ENCODE measurements at regions not wholly inside any gene's neighbourhood (a gene's known extent, or its start where the extent isn't known, plus 50 kb on each side); places are given as distances from the start of the nearest gene placed in this dataset.

- Histone ChIP-seq H3K4me1 (no peaks in the 10 kb centered on the region), H3K36me3 (no peaks in the 10 kb centered on the region), H3K4me3 (no peak overlapping the region), H3K27me3 (no peaks in the 10 kb centered on the region), H3K27ac (replicated peaks in 1 of 4) (no peak overlapping the region), H3K9me3 (no peaks in the 10 kb centered on the region)
- intact Hi-C loops (cut with DNase I), result no loop called here
- TF ChIP-seq POLR2AphosphoS5 (IDR thresholded peaks at IDR 0.05) (no peak), EP300 (IDR thresholded peaks at IDR 0.05) (no peak), CTCF (IDR thresholded peaks at IDR 0.05) (no peak), POLR2A (IDR thresholded peaks at IDR 0.05; ENCODE audit: low read depth) (no peak)
- no peak for DNase-seq (ENCODE audit: extremely low spot score)
Observed at GRCh38 chr2:13218205-13218604, 501.5 kb downstream of the TRIB2 start.

- Histone ChIP-seq H3K4me1 (no peaks in the 10 kb centered on the region), H3K36me3 (no peaks in the 10 kb centered on the region), H3K27ac (replicated peaks in 1 of 4) (no peak overlapping the region), H3K27me3 (no peaks in the 10 kb centered on the region), H3K9me3 (no peaks in the 10 kb centered on the region), H3K4me3 (no peak overlapping the region)
- WGBS, result 75% methylated on average over 5 of the region's 5 CpGs
- no peak for DNase-seq (ENCODE audit: extremely low spot score)
- intact Hi-C loops (cut with DNase I), result no loop called here
- TF ChIP-seq CTCF (IDR thresholded peaks at IDR 0.05) (no peak), POLR2AphosphoS5 (IDR thresholded peaks at IDR 0.05) (no peak), EP300 (IDR thresholded peaks at IDR 0.05) (no peak), POLR2A (IDR thresholded peaks at IDR 0.05; ENCODE audit: low read depth) (no peak)
Observed at GRCh38 chr2:13227578-13227977, 510.8 kb downstream of the TRIB2 start.

- 76% methylated on average over 1 of the region's 1 CpG for WGBS
- TF ChIP-seq EP300 (IDR thresholded peaks at IDR 0.05) (no peak), POLR2AphosphoS5 (IDR thresholded peaks at IDR 0.05) (no peak), CTCF (IDR thresholded peaks at IDR 0.05) (no peak), POLR2A (IDR thresholded peaks at IDR 0.05; ENCODE audit: low read depth) (no peak)
- Histone ChIP-seq H3K27ac (replicated peaks in 1 of 4) (no peak overlapping the region), H3K36me3 (no peaks in the 10 kb centered on the region), H3K27me3 (no peaks in the 10 kb centered on the region), H3K4me1 (no peaks in the 10 kb centered on the region), H3K9me3 (no peaks in the 10 kb centered on the region), H3K4me3 (no peak overlapping the region)
- intact Hi-C loops (cut with DNase I), result no loop called here
- DNase-seq (ENCODE audit: extremely low spot score), result no peak
Observed at GRCh38 chr2:13230221-13230620, 513.5 kb downstream of the TRIB2 start.

- H3K4me1 ChIP-seq, result no peaks in the 10 kb centered on the region
- intact Hi-C loops (cut with DNase I), result no loop called here
- H3K9me3 ChIP-seq, result no peaks in the 10 kb centered on the region
- H3K27ac ChIP-seq (replicated peaks in 1 of 4), result no peak overlapping the region
- H3K27me3 ChIP-seq, result no peaks in the 10 kb centered on the region
- DNase-seq (ENCODE audit: extremely low spot score), result no peak
- H3K36me3 ChIP-seq, result no peaks in the 10 kb centered on the region
- no peak overlapping the region for H3K4me3 ChIP-seq
- TF ChIP-seq POLR2A (IDR thresholded peaks at IDR 0.05; ENCODE audit: low read depth) (no peak), CTCF (IDR thresholded peaks at IDR 0.05) (no peak), POLR2AphosphoS5 (IDR thresholded peaks at IDR 0.05) (no peak), EP300 (IDR thresholded peaks at IDR 0.05) (no peak)
Observed at GRCh38 chr2:13240061-13240460, 523.3 kb downstream of the TRIB2 start.

- Histone ChIP-seq H3K4me3 (no peak overlapping the region), H3K27me3 (no peaks in the 10 kb centered on the region), H3K36me3 (no peaks in the 10 kb centered on the region), H3K27ac (replicated peaks in 1 of 4) (no peak overlapping the region), H3K9me3 (no peaks in the 10 kb centered on the region), H3K4me1 (no peaks in the 10 kb centered on the region)
- TF ChIP-seq POLR2AphosphoS5 (IDR thresholded peaks at IDR 0.05) (no peak), EP300 (IDR thresholded peaks at IDR 0.05) (no peak), POLR2A (IDR thresholded peaks at IDR 0.05; ENCODE audit: low read depth) (no peak), CTCF (IDR thresholded peaks at IDR 0.05) (no peak)
- DNase-seq (ENCODE audit: extremely low spot score), result no peak
- intact Hi-C loops (cut with DNase I), result no loop called here
- WGBS, result 84% methylated on average over 11 of the region's 11 CpGs
Observed at GRCh38 chr2:13240789-13241487, 524.2 kb downstream of the TRIB2 start.
